Choroid plexus epithelial cell (primary cell): ENCODE measurements at regions not wholly inside any gene's neighbourhood (a gene's known extent, or its start where the extent isn't known, plus 50 kb on each side); places are given as distances from the start of the nearest gene placed in this dataset.

Experiments used
- DNase-seq: peaks from one replicate; pipeline ENCODE4 v3.0.0-alpha.2; 2010; ENCODE audit warnings: low read depth
- H3K4me3 ChIP-seq: 2 replicates; pipeline ENCODE4 v1.5.1; 2011; ENCODE audit warnings: low read depth, mild to moderate bottlenecking, control low read depth, low read length, moderate library complexity
- TF ChIP-seq, protein P1 (sequence below): conservative IDR thresholded peaks from 2 replicates; pipeline ENCODE4 v1.5.1; 2011; ENCODE audit warnings: low read depth, mild to moderate bottlenecking, control low read depth, inconsistent platforms, low read length, moderate library complexity

- TF ChIP-seq, protein P1, sequence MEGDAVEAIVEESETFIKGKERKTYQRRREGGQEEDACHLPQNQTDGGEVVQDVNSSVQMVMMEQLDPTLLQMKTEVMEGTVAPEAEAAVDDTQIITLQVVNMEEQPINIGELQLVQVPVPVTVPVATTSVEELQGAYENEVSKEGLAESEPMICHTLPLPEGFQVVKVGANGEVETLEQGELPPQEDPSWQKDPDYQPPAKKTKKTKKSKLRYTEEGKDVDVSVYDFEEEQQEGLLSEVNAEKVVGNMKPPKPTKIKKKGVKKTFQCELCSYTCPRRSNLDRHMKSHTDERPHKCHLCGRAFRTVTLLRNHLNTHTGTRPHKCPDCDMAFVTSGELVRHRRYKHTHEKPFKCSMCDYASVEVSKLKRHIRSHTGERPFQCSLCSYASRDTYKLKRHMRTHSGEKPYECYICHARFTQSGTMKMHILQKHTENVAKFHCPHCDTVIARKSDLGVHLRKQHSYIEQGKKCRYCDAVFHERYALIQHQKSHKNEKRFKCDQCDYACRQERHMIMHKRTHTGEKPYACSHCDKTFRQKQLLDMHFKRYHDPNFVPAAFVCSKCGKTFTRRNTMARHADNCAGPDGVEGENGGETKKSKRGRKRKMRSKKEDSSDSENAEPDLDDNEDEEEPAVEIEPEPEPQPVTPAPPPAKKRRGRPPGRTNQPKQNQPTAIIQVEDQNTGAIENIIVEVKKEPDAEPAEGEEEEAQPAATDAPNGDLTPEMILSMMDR = no peak
- no peak overlapping the region for H3K4me3 ChIP-seq
- peak; percentile 96 for DNase-seq
Observed at GRCh38 chr10:29039677-29040189, 249.1 kb upstream of the LYZL1 start.

DNA sequence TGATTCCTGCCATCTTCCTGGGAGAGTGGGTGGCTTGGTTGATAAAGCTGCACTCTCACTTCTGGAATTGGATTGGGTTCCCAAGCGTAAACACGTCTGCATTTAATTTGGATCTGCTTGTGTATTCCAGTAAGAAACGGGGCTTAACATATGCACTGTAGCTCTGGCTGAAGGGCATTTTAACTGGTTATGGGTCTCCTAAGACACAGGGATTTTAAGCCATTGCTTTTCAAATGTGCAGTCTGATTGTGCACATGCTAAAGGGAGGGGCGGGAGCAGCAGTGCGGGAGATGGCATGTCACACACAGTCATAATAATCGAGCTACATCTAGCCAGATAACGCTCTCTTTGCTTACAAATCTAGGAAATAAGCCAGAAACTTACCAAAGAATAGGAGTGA is 247.3 kb upstream of the LYZL1 start:
- H3K4me3 ChIP-seq = no peak overlapping the region
- TF ChIP-seq, protein P1 = no peak
- DNase-seq = no peak

- TF ChIP-seq, protein P1 = no peak
- DNase-seq = no peak
- no peak overlapping the region for H3K4me3 ChIP-seq
Observed at GRCh38 chr10:29048506-29048905, 240.4 kb upstream of the LYZL1 start.

DNA sequence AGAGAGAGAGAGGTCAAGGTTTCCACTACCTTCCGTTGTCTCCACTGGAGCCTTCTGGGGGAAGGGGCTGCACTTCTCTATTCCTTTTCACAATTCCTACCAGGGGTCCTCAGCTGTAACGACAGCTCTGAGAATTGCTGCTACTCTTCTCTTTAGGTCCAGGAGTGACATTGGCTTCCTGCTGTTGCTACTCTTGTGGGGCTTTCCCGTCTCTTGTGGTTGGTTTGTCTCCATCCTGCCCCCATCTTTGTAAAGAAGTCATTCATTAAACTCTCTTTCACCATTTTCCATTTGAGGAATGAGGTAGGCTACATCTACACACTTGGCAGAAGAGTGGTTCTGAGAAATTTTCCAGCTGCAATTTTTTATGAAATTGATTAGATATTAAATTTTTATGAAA is 238.8 kb upstream of the LYZL1 start:
- H3K4me3 ChIP-seq = no peak overlapping the region
- DNase-seq = no peak
- TF ChIP-seq, protein P1 = no peak

GRCh38 chr10:29055101-29055500 is 233.8 kb upstream of the LYZL1 start:
- DNase-seq = peak; percentile 42
- no peak overlapping the region for H3K4me3 ChIP-seq
- TF ChIP-seq, protein P1 = no peak

GRCh38 chr10:29056729-29057128 is 232.1 kb upstream of the LYZL1 start:
- DNase-seq = no peak
- H3K4me3 ChIP-seq = no peak overlapping the region
- TF ChIP-seq, protein P1 = no peak

- H3K4me3 ChIP-seq = no peak overlapping the region
- DNase-seq = peak; percentile 38
- TF ChIP-seq, protein P1 = no peak
Observed at GRCh38 chr10:29057822-29058331, 231.0 kb upstream of the LYZL1 start.
